Breast epithelium (tissue), 4 donors: ENCODE measurements at regions not wholly inside any gene's neighbourhood (a gene's known extent, or its start where the extent isn't known, plus 50 kb on each side); places are given as distances from the start of the nearest gene placed in this dataset.
A peak's percentile ranks its signal among the peaks of the same experiment; 100 is the strongest.
"Not testable (repeated sequence)": the region's sequence is repeated elsewhere in the genome, so short reads cannot be mapped to it uniquely, and the experiment has no call there.

Experiments
- DNase-seq, 2 donors: peaks; one replicate each; pipeline ENCODE4 v3.0.0-alpha.2; 2019; ENCODE audit warnings: low spot score in 2 of 2
- H3K27ac ChIP-seq, 2 donors: fragments of 200-600 bp; sonication (generic) in 1 of 2; one replicate each; pipeline ENCODE4 v1.5.1; 2016 to 2019; ENCODE audit warnings: mild to moderate bottlenecking in 1 of 2
- H3K27me3 ChIP-seq, 2 donors: fragments of 200-600 bp; sonication (generic) in 1 of 2; one replicate each; pipeline versions ENCODE4 v1.5.1 to v1.6.0; 2017 to 2019; ENCODE audit warnings: control low read depth in 1 of 2, mild to moderate bottlenecking in 1 of 2
- H3K36me3 ChIP-seq: fragments of 200-600 bp; one replicate; pipeline ENCODE4 v1.5.1; 2019
- H3K4me1 ChIP-seq, 2 donors: fragments of 200-600 bp; sonication (generic); one replicate each; pipeline ENCODE4 v1.5.1; 2016 to 2019; ENCODE audit warnings: control low read depth in 1 of 2
- H3K4me3 ChIP-seq, 3 donors: fragments of 200-600 bp; sonication (generic); 1 replicate in 2 of 3; 2 replicates in 1 of 3; pipeline ENCODE4 v1.5.1; 2016 to 2019; ENCODE audit warnings: mild to moderate bottlenecking in 3 of 3, moderate library complexity in 2 of 3
- H3K9me3 ChIP-seq, 2 donors: fragments of 200-600 bp; sonication (generic) in 1 of 2; one replicate each; pipeline ENCODE4 v1.5.1; 2016 to 2019; ENCODE audit warnings: control low read depth in 1 of 2
- POLR2A ChIP-seq: fragments of 450-650 bp; IDR thresholded peaks from one replicate; pipeline ENCODE4 v1.6.1; 2016; ENCODE audit warnings: antibody characterized with exemption, mild to moderate bottlenecking, moderate library complexity
- POLR2AphosphoS5 ChIP-seq, 3 donors: sonication (generic); formaldehyde crosslinking; IDR thresholded peaks; one replicate each; pipeline ENCODE4 v1.6.1; 2017; ENCODE audit warnings: antibody characterized with exemption in 3 of 3
- intact Hi-C: fragments of 100-400 bp; cut with DNase I; formaldehyde crosslinking; loops from one replicate; pipeline ENCODE4 v1.15.1; 2023; ENCODE audit warnings: low total_unique reads
- TF ChIP-seq, protein P1 (sequence below), 3 donors: fragments of 450-650 bp; IDR thresholded peaks; one replicate each; pipeline ENCODE4 v1.5.1; 2016 to 2017; ENCODE audit warnings: antibody characterized with exemption in 3 of 3, mild to moderate bottlenecking in 3 of 3, moderate library complexity in 3 of 3

DNA sequence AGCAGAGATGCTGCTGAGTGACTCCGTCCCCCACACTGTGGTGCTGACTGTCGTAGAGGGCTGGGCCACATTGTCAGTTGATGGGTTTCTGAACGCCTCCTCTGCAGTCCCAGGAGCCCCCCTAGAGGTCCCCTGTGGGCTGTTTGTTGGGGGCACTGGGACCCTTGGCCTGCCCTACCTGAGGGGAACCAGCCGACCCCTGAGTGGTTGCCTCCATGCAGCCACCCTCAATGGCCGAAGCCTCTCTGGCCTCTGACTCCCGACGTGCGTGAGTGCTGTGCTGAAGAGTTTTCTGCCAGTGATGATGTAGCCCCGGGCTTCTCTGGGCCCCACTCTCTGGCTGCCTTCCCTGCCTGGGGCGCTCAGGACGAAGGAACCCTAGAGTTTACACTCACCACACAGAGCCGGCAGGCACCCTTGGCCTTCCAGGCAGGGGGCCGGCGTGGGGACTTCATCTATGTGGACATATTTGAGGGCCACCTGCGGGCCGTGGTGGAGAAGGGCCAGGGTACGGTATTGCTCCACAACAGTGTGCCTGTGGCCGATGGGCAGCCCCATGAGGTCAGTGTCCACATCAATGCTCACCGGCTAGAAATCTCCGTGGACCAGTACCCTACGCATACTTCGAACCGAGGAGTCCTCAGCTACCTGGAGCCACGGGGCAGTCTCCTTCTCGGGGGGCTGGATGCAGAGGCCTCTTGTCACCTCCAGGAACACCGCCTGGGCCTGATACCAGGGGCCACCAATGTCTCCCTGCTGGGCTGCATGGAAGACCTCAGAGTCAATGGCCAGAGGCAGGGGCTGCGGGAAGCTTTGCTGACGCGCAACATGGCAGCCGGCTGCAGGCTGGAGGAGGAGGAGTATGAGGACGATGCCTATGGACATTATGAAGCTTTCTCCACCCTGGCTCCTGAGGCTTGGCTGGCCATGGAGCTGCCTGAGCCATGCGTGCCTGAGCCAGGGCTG, 181.1 kb downstream of the TBC1D2B start:
- H3K36me3 ChIP-seq, DNase-seq, H3K4me1 ChIP-seq, intact Hi-C loops, H3K4me3 ChIP-seq, H3K27ac ChIP-seq, H3K9me3 ChIP-seq, H3K27me3 ChIP-seq: not testable (repeated sequence)

DNA sequence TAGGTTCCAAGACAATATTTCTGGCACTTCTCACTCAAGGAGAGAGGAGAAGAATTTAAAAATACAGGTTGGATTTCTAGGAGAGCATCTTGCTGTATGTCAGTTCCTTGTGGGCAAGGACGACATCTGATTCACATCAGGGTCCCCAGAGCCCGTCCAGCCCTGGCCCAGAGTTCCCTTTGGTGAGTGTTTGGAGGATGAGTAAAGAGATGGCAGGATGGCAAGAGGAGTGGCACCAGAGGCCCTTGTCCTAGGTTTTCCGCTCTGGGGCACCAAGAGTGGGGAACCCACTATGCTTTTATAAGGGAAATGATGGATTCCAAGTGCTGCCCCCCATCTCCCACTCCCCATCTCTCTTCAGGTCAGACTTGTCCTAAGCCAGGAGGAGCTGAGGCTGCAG, 181.8 kb downstream of the TBC1D2B start:
- intact Hi-C loops: no loop called here
- no peak for TF ChIP-seq POLR2AphosphoS5 (IDR thresholded peaks at IDR 0.05)
- TF ChIP-seq POLR2A: no peak
- TF ChIP-seq, protein P1, sequence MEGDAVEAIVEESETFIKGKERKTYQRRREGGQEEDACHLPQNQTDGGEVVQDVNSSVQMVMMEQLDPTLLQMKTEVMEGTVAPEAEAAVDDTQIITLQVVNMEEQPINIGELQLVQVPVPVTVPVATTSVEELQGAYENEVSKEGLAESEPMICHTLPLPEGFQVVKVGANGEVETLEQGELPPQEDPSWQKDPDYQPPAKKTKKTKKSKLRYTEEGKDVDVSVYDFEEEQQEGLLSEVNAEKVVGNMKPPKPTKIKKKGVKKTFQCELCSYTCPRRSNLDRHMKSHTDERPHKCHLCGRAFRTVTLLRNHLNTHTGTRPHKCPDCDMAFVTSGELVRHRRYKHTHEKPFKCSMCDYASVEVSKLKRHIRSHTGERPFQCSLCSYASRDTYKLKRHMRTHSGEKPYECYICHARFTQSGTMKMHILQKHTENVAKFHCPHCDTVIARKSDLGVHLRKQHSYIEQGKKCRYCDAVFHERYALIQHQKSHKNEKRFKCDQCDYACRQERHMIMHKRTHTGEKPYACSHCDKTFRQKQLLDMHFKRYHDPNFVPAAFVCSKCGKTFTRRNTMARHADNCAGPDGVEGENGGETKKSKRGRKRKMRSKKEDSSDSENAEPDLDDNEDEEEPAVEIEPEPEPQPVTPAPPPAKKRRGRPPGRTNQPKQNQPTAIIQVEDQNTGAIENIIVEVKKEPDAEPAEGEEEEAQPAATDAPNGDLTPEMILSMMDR (IDR thresholded peaks at IDR 0.05): no peak

DNA sequence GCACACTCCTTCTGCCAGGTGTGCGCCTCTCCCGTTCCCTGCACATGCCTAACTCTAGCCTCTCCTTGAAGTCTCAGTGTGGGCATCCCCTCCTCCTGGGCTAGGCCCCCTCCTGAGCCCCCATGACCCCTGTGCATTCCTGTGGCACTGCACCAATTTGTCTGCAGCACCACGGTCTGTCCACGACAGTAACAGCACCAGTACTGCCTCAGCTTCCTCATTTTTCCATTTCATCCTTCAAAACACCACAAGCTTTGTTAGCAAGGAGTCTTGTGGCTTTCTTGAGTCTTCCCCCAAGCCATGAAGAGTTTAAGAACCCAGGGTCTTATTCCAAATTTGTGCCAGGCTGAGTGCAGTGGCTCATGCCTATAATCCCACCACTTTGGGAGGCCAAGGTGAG, 182.4 kb downstream of the TBC1D2B start:
- H3K27me3 ChIP-seq, H3K4me3 ChIP-seq, intact Hi-C loops, DNase-seq, H3K9me3 ChIP-seq, H3K36me3 ChIP-seq, H3K27ac ChIP-seq, H3K4me1 ChIP-seq: not testable (repeated sequence)

More for the DNA sequence above, 181.8 kb downstream of the TBC1D2B start:
- no peaks in the 10 kb centered on the region for H3K9me3 ChIP-seq
- H3K27ac ChIP-seq: no peak overlapping the region
- DNase-seq: no peak
- no peaks in the 10 kb centered on the region for H3K4me1 ChIP-seq
- H3K4me3 ChIP-seq: no peak overlapping the region
- no peaks in the 10 kb centered on the region for H3K36me3 ChIP-seq
- H3K27me3 ChIP-seq: no peaks in the 10 kb centered on the region

DNA sequence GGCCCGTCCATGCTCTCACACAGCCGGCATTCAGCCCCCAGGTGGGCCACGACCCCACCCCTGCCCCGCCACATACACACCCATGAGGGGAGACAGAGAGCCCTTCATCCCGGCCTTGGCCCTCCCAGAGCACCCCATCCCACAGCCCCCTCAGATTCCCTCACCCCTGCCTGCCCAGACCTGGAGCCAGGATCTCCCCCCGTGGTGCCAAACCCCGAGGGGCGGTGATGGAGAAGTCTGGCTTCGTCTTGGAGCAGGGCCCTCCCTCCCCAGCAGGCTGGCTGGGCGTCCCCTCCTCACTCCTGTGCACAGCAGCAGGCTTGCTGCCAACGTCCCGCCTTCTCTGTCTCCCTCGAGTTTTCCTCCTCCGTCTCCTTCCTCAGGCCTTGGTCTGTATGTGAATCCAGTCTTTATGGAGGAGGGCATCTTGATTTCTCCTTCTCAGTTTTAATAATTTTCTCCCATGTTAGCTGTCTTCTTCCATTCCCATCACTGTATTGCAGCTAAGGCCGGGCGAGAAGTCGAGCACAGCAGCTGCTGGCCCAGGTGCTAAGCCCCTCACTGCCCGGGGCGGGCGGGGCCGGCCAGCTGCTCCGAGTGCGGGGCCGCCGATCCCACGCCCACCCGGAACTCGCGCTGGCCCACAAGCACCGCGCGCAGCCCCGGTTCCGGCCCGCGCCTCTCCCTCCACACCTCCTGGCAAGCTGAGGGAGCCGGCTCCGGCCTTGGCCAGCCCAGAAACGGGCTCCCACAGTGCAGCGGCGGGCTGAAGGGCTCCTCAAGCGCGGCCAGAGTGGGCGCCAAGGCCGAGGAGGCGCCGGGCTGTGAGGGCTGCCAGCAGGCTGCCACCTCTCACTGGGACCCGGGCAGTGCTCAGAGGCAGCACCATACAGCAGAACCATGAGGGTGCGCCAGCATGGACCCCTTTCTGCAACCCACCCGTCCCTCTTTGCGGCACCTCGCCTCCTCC, 183.6 kb downstream of the TBC1D2B start:
- intact Hi-C loops, H3K27ac ChIP-seq, H3K36me3 ChIP-seq, DNase-seq, H3K4me1 ChIP-seq, H3K27me3 ChIP-seq, H3K9me3 ChIP-seq: not testable (repeated sequence)
- H3K4me3 ChIP-seq: peak overlapping the region in 2 of 3 donors; percentile 27 to 33

DNA sequence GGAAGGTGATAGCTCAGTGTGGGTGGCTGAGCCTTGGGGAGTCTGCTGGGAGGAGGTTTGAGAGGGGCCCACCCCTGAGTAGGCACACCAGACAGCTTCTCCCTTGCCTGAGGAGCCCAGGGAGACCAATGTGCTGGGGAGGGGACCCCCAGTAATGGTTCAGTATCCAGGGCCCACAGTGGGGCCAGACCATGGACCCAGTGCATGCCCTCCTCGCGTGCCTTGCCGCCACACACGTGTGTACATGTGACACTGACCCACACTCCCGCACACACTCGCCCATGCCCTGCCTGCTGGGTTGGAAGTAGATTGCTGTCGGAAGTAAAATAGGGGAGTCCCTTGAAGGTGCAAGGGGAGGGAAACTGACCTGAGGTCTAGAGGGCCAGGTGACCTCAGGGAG, 184.3 kb downstream of the TBC1D2B start:
- H3K4me3 ChIP-seq, intact Hi-C loops, H3K9me3 ChIP-seq, DNase-seq, H3K27me3 ChIP-seq, H3K36me3 ChIP-seq, H3K4me1 ChIP-seq, H3K27ac ChIP-seq: not testable (repeated sequence)

DNA sequence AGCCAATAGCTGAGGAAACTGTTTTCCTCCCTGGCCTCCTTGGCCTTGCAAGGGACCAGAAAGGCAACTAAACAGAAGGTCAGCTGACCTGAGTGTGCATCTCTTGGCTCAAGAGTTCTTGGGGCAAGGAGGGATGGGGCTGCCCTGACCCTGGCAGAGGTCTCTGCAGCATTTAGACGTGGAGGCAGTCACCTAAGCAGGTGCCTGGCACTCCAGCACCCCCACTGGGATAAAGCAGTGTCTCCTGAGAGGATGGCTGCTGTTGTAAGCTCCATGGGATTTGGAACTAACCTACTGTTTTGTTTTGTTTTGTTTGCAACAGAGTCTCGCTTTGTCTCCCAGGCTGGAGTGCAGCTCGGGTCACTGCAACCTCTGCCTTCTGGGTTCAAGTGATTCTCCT, 185.2 kb downstream of the TBC1D2B start:
- H3K36me3 ChIP-seq: no peaks in the 10 kb centered on the region
- no peaks in the 10 kb centered on the region for H3K9me3 ChIP-seq
- intact Hi-C loops: no loop called here
- DNase-seq: no peak
- no peak overlapping the region for H3K4me3 ChIP-seq
- H3K27me3 ChIP-seq: no peaks in the 10 kb centered on the region
- TF ChIP-seq, protein P1 (IDR thresholded peaks at IDR 0.05): no peak
- no peak for TF ChIP-seq POLR2A
- no peak for TF ChIP-seq POLR2AphosphoS5 (IDR thresholded peaks at IDR 0.05)
- H3K27ac ChIP-seq: no peak overlapping the region
- no peaks in the 10 kb centered on the region for H3K4me1 ChIP-seq

DNA sequence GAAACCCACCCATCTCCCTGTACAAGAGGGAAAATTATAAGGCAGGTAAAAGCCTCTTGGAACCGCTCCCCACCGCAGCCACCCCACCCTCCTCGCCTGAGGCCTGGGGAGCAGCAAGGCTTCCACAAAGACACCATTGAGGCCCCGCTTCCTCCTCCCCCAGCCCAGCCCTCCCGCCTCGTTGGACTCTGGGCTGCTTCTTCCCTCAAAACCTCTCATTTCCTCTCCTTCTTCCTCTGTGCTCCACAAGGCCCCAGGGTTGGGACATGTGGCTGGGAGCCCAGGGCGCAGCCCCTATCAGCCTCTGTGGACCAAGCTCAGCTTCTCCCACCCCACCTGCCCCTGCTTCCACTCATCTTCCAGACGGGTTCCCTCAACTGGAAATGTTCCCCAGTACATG, 185.6 kb downstream of the TBC1D2B start:
- H3K27ac ChIP-seq, H3K27me3 ChIP-seq, DNase-seq, intact Hi-C loops, H3K36me3 ChIP-seq, H3K9me3 ChIP-seq, H3K4me3 ChIP-seq, H3K4me1 ChIP-seq: not testable (repeated sequence)

DNA sequence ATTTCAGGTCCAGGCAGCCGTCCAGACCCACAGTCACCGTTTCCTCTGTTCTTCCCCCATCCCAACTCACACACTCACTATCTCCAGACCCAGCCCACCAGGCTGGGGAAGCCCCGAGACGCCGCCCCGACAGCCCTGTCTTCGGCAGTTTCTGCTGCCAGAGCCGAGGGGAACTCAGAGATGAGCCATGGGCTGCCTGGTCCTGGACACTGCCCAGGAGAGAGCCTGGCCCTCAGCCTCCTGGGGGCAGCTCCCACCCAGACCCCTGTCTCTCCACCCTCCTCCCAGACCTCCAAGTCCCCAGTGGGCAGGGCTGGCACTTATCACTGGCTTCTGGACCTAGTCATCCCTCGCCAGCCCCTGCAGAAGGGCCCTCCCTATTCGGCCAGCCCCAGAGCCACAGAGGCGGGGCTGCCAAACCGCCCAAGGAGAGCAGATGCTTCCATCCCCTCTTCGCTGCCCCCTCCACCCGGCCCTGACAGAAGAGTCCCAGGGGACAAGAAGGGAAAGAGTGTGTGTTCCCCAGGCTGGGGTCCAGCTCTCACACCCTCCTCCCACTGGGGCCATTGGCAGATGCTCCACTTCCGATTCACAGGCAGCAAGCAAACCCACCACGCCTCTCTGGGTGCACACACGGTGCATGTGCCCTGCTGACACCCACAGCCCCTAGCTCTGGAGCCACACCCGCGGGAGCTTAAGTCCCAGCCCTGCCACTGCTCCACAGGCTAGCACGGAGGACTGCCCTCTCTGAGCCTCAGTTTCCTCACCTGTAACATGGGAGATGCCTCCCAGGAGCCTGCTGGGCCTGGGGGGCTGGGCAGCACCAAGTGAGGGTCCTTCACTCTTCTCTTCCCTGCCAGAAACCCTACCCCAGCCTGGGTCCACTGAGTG, 186.4 kb downstream of the TBC1D2B start:
- peak overlapping the region in 1 of 2 donors; percentile 55 for H3K27ac ChIP-seq
- H3K4me3 ChIP-seq, H3K27me3 ChIP-seq, H3K9me3 ChIP-seq, H3K36me3 ChIP-seq, H3K4me1 ChIP-seq, intact Hi-C loops, DNase-seq: not testable (repeated sequence)

DNA sequence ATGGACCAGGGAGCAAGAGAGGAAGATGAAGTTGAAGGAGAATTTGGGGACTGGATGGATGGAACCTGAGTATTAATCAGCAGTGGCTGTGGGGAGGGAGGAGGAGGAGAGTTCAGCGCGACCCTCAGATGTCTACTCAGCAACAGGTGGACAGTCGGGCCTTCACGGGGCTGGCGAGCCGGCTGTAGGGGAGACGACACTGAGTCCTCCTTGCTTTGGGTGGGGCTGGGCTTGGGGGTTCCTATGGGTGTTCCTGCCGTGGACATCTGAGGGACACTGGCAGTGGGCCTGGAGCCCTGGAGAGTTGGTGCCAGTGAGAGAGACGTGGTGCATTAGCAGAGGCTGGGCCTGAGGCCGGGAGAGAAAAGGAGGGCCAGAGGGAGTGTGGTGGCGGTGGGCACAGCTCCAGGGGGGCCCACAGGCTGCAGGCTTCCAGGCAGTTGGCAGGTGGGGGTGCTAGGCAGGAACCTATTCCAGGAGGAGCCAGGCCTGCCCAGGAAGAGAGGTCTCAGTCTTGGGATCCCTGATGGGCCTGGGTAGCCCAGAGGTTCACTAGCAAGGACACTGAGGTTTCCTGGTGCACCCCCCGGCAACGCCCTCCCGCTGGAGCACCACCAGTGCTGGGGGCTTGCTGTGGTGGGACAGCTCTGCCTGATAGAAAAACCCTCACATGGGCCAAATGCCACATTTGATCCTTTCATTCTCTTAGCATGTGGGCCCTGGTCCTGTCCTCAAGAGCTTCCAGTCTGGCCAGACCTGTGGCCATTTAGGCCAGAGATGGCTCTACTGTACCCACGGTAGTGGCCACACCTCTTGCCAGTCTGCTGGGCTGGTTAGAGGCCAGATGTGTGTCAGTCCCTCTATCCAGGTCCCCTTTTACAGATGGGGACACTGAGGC, 187.4 kb downstream of the TBC1D2B start:
- H3K36me3 ChIP-seq, DNase-seq, intact Hi-C loops, H3K9me3 ChIP-seq, H3K4me3 ChIP-seq, H3K4me1 ChIP-seq, H3K27me3 ChIP-seq: not testable (repeated sequence)
- H3K27ac ChIP-seq: peak overlapping the region in 1 of 2 donors; percentile 25
